LNCaP clone FGC (cell line): ENCODE measurements at regions not wholly inside any gene's neighbourhood (a gene's known extent, or its start where the extent isn't known, plus 50 kb on each side); places are given as distances from the start of the nearest gene placed in this dataset.

Experiments used
- DNase-seq: peaks from one replicate; pipeline ENCODE4 v3.0.0-alpha.2; 2011; ENCODE audit warnings: low read depth
- H3K4me3 ChIP-seq: 2 replicates; pipeline ENCODE4 v1.5.1; 2011; ENCODE audit warnings: mild to moderate bottlenecking, low read depth, low read length, control low read depth
- TF ChIP-seq, protein P1 (sequence below): IDR thresholded peaks from 2 replicates; pipeline ENCODE4 v1.5.1; 2012; ENCODE audit warnings: mild to moderate bottlenecking; ENCODE audit not compliant: control insufficient read depth, insufficient read depth; ENCODE audit errors: extremely low read depth

DNA sequence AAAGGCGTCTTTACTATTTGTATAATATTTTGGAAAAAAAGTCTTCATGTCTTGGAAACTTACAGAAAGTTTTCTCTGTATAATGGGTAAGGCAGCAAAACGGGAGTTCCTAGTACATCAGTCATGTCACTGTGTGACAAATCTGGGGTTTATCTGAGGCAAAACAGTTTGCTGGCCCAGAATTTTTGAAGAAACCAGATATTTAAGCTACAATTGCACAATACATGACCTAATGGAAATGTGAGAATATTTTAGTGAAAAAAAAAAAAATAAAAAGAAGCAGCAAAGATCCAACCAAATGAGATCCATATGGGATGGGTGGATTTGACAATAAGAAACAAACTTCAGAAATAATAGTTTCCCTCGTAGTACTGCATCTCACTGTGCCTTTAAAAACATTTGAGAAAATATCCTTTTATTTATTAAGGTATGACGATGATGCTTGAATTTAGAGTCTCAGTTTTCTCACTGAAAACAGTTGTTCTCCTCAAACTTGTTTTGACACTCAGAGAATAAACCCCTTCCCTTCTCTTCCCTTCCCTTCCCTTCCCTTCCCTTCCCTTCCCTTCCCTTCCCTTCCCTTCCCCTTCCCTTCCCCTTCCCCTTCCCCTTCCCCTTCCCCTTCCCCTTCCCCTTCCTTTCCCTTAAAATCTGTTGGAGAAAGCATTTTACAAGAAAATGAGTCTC lies 180.5 kb upstream of the TUT7 start:
- TF ChIP-seq, protein P1, sequence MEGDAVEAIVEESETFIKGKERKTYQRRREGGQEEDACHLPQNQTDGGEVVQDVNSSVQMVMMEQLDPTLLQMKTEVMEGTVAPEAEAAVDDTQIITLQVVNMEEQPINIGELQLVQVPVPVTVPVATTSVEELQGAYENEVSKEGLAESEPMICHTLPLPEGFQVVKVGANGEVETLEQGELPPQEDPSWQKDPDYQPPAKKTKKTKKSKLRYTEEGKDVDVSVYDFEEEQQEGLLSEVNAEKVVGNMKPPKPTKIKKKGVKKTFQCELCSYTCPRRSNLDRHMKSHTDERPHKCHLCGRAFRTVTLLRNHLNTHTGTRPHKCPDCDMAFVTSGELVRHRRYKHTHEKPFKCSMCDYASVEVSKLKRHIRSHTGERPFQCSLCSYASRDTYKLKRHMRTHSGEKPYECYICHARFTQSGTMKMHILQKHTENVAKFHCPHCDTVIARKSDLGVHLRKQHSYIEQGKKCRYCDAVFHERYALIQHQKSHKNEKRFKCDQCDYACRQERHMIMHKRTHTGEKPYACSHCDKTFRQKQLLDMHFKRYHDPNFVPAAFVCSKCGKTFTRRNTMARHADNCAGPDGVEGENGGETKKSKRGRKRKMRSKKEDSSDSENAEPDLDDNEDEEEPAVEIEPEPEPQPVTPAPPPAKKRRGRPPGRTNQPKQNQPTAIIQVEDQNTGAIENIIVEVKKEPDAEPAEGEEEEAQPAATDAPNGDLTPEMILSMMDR: no peak

DNA sequence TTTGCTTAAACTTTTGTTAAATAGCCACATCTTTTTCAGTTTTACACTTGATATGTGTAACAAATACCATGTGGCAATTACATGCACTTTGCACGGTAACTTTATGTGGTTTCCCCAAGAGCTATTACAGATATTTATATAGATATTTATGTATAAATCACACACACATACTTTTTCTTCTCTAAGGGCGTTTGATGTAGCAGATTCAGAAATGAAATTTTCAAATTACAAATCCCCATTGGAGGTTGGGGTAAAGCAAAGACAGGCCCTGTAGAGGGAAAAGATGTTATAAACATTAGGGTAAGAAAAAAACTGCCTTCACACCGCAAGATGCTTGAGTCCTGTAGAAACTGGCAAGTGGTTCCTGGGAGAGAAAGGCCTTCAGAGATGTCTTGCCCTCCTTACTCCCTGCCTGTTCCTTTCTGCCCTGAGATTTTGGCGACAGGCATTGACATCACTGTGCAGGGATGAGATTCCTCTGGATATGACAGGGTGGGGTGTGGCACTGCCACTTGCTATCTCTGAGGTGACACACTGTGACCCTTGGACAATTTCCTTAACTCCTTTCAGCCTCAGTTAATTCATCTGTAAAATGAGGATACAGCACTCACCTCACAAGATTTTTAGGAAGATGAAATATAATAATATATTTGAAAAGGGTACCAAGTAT lies 177.9 kb upstream of the TUT7 start:
- TF ChIP-seq, protein P1: no peak
- no peak for DNase-seq
- H3K4me3 ChIP-seq: no peak overlapping the region

More for the DNA sequence above, 180.5 kb upstream of the TUT7 start:
- H3K4me3 ChIP-seq: no peak overlapping the region
- no peak for DNase-seq

DNA sequence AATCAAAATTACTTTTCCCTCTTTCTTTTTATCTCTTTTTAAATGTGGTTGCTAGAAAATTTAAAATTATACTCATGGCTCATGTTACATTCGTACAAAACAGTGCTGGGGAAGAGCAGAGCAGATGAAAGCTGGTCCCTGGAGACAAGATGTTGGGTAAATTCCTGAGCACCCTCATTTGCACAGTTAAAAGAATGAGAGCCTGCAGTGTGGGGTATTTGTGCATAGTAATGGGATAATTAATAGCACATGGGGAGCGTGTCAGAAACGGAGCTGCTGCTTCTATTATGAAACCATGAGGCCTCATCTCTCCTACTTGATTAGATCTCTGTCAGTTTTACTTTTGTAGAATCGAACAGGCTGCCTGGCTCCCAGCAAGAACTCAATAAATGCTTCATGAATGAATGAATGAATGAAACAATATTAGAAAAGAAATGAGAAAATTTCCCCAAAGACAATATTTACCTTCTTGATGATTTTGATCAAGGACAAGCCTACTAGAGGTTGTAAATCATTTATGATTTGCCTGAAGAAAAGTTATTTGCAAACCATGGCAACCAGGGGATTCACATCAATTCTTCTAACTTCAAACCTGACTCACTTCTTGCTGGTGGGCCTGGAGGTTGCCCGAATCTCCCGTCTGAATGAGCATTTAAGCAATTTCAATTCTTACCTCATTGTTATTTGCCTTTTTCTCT lies 177.2 kb upstream of the TUT7 start:
- no peak overlapping the region for H3K4me3 ChIP-seq
- TF ChIP-seq, protein P1: no peak
- no peak for DNase-seq

DNA sequence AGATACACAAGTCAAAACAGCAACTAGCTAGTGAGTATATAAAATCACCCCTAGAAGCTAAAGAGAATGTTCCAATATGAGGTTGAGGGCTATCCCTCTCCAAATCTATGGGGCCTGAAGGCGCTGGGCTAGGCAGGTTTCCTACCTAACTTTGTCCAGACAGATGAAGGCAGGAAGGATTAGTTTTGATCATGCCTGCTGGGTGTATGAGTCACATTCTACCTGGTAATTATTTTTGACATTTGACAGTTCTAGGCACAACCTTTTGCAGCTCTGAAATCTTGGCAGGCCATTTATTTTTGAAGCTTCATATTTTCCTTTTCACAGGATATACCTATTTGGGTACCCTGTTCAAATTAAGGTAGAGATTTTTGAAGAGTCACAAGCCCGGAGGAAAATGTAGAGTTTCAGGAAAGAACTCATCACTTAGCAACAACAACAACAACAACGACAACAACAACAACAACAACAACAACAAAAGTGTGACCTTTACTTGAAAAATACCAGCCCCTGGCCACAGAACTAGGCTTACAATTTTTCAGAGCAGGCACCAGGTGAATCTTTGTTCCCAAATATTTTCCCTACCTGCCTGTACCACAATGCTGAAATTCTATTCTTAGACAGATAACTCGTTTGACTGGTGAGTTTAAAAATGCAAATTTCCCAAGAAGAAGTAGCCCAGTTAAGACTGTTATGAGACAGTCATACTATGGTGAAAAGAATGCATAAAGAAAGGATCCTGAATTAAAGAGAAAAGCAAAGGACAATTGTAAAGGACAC lies 175.5 kb upstream of the TUT7 start:
- DNase-seq: no peak
- TF ChIP-seq, protein P1: no peak
- H3K4me3 ChIP-seq: no peak overlapping the region

DNA sequence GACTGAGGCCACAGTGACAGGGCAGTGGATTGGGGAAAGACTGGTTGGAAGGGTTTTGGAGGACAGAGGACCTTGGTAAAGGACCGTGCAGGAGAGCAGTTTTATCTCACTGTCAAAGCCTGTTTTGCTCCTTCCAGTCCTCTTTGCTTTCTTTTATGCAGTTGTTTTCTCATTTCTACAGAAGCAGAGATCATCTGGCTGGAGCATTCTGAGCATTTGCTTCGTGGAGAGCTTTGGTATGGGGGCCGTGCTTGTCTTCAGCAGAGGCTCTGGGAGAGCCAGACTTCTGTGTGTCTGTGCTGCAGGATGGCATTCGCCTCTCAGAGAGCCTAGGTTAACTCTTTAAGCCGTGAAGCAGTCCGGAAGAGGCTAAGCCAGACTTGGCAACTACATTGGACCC lies 171.8 kb upstream of the TUT7 start:
- no peak for DNase-seq
- TF ChIP-seq, protein P1: no peak
- H3K4me3 ChIP-seq: no peak overlapping the region

DNA sequence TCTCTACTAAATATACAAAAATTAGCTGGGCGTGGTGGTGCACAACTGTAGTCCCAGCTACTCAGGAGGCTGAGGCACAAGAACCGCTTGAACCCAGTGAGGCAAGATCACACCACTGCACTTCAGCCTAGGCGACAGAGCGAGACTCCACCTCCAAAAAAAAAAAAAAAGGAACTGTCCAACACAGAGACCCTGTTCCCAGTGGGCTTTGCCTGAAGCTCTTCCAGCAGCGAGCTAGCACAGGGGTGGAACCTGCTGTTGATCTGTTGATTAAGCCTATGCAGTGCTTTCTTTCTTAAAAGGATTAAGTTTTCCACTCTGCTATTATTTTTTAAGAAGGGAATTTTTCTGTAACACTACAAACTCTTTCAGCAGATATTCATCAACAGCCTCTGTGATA lies 171.0 kb upstream of the TUT7 start:
- H3K4me3 ChIP-seq: no peak overlapping the region
- no peak for DNase-seq
- TF ChIP-seq, protein P1: no peak
